LNCaP clone FGC (cell line): ENCODE measurements at regions not wholly inside any gene's neighbourhood (a gene's known extent, or its start where the extent isn't known, plus 50 kb on each side); places are given as distances from the start of the nearest gene placed in this dataset.

Experiments
- DNase-seq: peaks from one replicate; pipeline ENCODE4 v3.0.0-alpha.2; 2011; ENCODE audit warnings: low read depth
- H3K4me3 ChIP-seq: 2 replicates; pipeline ENCODE4 v1.5.1; 2011; ENCODE audit warnings: mild to moderate bottlenecking, low read depth, low read length, control low read depth
- CTCF ChIP-seq: IDR thresholded peaks from 2 replicates; pipeline ENCODE4 v1.5.1; 2012; ENCODE audit warnings: mild to moderate bottlenecking; ENCODE audit not compliant: control insufficient read depth, insufficient read depth; ENCODE audit errors: extremely low read depth

GRCh38 chr11:121696177-121696871, 243.6 kb upstream of the SORL1-AS1 start:
- TF ChIP-seq CTCF: no peak
- DNase-seq: no peak
- H3K4me3 ChIP-seq: no peak overlapping the region

GRCh38 chr11:121692236-121692635, 239.5 kb upstream of the SORL1-AS1 start:
- no peak overlapping the region for H3K4me3 ChIP-seq
- DNase-seq: no peak
- no peak for TF ChIP-seq CTCF

GRCh38 chr11:121688860-121689614, 236.3 kb upstream of the SORL1-AS1 start:
- no peak for DNase-seq
- no peak overlapping the region for H3K4me3 ChIP-seq
- TF ChIP-seq CTCF: no peak

DNA sequence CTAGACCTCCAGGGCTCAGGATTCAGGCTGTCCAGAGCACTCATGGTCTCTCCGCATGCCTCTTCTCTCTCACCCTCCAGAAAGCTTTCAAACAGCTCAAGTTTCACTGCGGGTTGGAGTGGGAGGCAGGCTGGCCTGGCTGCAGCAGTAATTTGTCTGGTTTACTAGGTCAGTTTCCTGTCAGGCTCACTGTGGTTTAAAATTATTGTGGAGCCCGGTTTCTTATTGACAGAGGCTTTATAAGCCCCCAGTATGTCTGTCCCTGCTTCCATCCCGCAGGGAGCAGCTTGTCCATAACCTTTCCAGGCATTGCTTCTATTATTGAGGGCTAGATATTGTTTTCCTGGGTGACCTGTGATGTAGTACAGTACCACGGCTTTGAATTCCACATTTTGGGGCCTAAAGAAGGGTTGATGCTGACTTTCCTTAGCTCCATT, 235.3 kb upstream of the SORL1-AS1 start:
- no peak overlapping the region for H3K4me3 ChIP-seq
- DNase-seq: no peak
- TF ChIP-seq CTCF: no peak

- TF ChIP-seq CTCF: no peak
- no peak overlapping the region for H3K4me3 ChIP-seq
- DNase-seq: no peak
Measured at GRCh38 chr11:121683791-121684190, 231.0 kb upstream of the SORL1-AS1 start.
